ENCODE measurements at regions not wholly inside any gene's neighbourhood (a gene's known extent, or its start where the extent isn't known, plus 50 kb on each side); places are given as distances from the start of the nearest gene placed in this dataset.

DNA sequence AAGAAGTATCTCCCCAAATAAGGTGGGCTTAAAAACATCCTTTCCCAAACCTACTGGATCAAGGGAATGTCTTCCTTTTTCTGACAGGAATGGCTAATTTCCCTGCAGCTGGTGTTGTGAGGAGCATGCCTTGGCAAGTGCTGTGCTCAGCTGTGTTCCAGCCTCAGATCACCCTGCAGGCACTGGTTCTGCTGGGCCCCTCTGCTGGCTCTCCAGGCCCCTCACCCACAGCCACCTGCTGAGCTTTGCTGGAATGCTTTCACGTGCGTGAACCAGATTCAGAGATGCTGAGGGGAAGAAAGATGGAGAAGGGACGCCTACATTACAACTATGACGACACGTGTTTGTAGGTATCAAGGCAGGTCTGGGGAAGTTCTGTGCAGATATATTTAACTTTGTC, 71.3 kb upstream of the FOXC1 start:
- TF ChIP-seq, protein P1, sequence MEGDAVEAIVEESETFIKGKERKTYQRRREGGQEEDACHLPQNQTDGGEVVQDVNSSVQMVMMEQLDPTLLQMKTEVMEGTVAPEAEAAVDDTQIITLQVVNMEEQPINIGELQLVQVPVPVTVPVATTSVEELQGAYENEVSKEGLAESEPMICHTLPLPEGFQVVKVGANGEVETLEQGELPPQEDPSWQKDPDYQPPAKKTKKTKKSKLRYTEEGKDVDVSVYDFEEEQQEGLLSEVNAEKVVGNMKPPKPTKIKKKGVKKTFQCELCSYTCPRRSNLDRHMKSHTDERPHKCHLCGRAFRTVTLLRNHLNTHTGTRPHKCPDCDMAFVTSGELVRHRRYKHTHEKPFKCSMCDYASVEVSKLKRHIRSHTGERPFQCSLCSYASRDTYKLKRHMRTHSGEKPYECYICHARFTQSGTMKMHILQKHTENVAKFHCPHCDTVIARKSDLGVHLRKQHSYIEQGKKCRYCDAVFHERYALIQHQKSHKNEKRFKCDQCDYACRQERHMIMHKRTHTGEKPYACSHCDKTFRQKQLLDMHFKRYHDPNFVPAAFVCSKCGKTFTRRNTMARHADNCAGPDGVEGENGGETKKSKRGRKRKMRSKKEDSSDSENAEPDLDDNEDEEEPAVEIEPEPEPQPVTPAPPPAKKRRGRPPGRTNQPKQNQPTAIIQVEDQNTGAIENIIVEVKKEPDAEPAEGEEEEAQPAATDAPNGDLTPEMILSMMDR (IDR thresholded peaks at IDR 0.05): no peak
- no peak for TF ChIP-seq POLR2A (IDR thresholded peaks at IDR 0.05)

Measured in Peyer's patch (tissue), 4 donors.